ENCODE measurements at regions not wholly inside any gene's neighbourhood (a gene's known extent, or its start where the extent isn't known, plus 50 kb on each side); places are given as distances from the start of the nearest gene placed in this dataset.

- ChIA-PET CTCF (no interaction called here), POLR2A (no interaction called here)
- TF ChIP-seq ZSCAN16 (tag by site-specific recombination; IDR thresholded peaks at IDR 0.05), result no peak
- TF ChIP-seq, protein P1, sequence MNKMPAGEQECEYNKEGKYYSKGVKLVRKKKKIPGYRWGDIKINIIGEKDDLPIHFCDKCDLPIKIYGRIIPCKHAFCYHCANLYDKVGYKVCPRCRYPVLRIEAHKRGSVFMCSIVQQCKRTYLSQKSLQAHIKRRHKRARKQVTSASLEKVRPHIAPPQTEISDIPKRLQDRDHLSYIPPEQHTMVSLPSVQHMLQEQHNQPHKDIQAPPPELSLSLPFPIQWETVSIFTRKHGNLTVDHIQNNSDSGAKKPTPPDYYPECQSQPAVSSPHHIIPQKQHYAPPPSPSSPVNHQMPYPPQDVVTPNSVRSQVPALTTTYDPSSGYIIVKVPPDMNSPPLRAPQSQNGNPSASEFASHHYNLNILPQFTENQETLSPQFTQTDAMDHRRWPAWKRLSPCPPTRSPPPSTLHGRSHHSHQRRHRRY (tag by site-specific recombination; IDR thresholded peaks at IDR 0.05), result no peak
- no peak for TF ChIP-seq ZNF677 (tag by site-specific recombination; IDR thresholded peaks at IDR 0.05)
- no peak for TF ChIP-seq ZNF747 (tag by site-specific recombination; IDR thresholded peaks at IDR 0.05)
- TF ChIP-seq ZNF132 (tag by site-specific recombination; IDR thresholded peaks at IDR 0.05; ENCODE audit: borderline replicate concordance), result no peak
- TF ChIP-seq BCL11A (tag by site-specific recombination; IDR thresholded peaks at IDR 0.05; ENCODE audit: low read depth), result no peak
- TF ChIP-seq, protein P2, sequence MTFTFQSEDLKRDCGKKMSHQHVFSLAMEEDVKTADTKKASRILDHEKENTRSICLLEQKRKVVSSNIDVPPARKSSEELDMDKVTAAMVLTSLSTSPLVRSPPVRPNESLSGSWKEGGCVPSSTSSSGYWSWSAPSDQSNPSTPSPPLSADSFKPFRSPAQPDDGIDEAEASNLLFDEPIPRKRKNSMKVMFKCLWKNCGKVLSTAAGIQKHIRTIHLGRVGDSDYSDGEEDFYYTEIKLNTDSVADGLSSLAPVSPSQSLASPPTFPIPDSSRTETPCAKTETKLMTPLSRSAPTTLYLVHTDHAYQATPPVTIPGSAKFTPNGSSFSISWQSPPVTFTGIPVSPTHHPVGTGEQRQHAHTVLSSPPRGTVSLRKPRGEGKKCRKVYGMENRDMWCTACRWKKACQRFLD (tag by site-specific recombination; IDR thresholded peaks at IDR 0.05), result no peak
- TF ChIP-seq ZNF394 (tag by site-specific recombination; IDR thresholded peaks at IDR 0.05; ENCODE audit: borderline replicate concordance), result no peak
- TF ChIP-seq ZNF223 (tag by site-specific recombination; IDR thresholded peaks at IDR 0.05), result no peak
- no peak for TF ChIP-seq ZNF184 (tag by site-specific recombination; IDR thresholded peaks at IDR 0.05)
- no peak for TF ChIP-seq ZNF571 (tag by site-specific recombination; IDR thresholded peaks at IDR 0.05)
- no peaks in the 10 kb centered on the region for H3K36me3 ChIP-seq (ENCODE audit: control insufficient read depth in 2 of 2, insufficient read depth in 1 of 2, low read length in 2 of 2)
- no peaks in the 10 kb centered on the region for H3K4me1 ChIP-seq (ENCODE audit: control insufficient read depth, insufficient read depth, low read length)
- H3K9me3 ChIP-seq (ENCODE audit: control insufficient read depth, insufficient read depth, low read depth, low read length), result no peaks in the 10 kb centered on the region
- no peak overlapping the region for H3K27ac ChIP-seq (ENCODE audit: extremely low read depth, low read depth, low read length)
- no peak overlapping the region for H3K4me3 ChIP-seq (ENCODE audit: low read depth, low read length)
Measured at GRCh38 chr5:130705368-130705767, 459.7 kb downstream of the HINT1 start.

DNA sequence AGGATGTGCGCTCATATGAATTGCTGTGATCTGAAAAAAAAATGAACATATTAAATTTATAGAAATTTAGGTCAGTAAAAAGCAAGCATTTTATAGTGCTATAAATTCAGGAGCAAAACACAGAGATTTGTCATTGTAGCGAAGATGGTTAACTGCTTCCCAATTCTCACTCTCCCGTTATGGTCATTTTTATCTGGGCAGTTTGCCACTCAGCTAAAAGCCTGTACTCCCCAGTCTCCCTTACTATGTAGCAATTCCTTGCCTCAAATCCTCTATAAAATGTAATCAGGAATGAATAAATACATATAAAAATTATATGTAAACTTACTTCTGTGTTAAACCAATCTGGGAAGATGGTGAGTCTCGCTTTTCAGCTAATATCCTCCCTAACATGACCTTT, 471.5 kb downstream of the HINT1 start:
- Histone ChIP-seq H3K27ac (ENCODE audit: extremely low read depth, low read depth, low read length) (no peak overlapping the region), H3K4me1 (ENCODE audit: control insufficient read depth, insufficient read depth, low read length) (peaks cover 14% of the 10 kb centered on the region), H3K9me3 (ENCODE audit: control insufficient read depth, insufficient read depth, low read depth, low read length) (no peaks in the 10 kb centered on the region), H3K4me3 (ENCODE audit: low read depth, low read length) (no peak overlapping the region), H3K36me3 (ENCODE audit: control insufficient read depth in 2 of 2, insufficient read depth in 1 of 2, low read length in 2 of 2) (no peaks in the 10 kb centered on the region)
- ChIA-PET CTCF (no interaction called here), POLR2A (no interaction called here)
- TF ChIP-seq ZNF140 (tag by site-specific recombination; IDR thresholded peaks at IDR 0.05) (no peak), ZNF10 (tag by site-specific recombination; IDR thresholded peaks at IDR 0.05) (no peak), ZNF274 (IDR thresholded peaks at IDR 0.05; ENCODE audit: low read length) (no peak), ZNF274 (tag by site-specific recombination; IDR thresholded peaks at IDR 0.05; ENCODE audit: borderline replicate concordance) (no peak), ZNF18 (tag by site-specific recombination; IDR thresholded peaks at IDR 0.05) (no peak), ZNF335 (tag by site-specific recombination; conservative IDR thresholded peaks at IDR 0.05) (no peak), ZNF776 (tag by site-specific recombination; IDR thresholded peaks at IDR 0.05; ENCODE audit: borderline replicate concordance) (no peak), ZNF341 (tag by site-specific recombination; IDR thresholded peaks at IDR 0.05; ENCODE audit: low read depth) (no peak), OSR2 (tag by site-specific recombination; IDR thresholded peaks at IDR 0.05) (no peak), ZNF548 (tag by site-specific recombination; IDR thresholded peaks at IDR 0.05) (no peak), ZNF302 (tag by site-specific recombination; IDR thresholded peaks at IDR 0.05; ENCODE audit: low read depth) (no peak), ZNF513 (tag by site-specific recombination; IDR thresholded peaks at IDR 0.05) (no peak), ZNF544 (tag by site-specific recombination; IDR thresholded peaks at IDR 0.05) (no peak), ZNF169 (tag by site-specific recombination; IDR thresholded peaks at IDR 0.05) (no peak)
- TF ChIP-seq, protein P3, sequence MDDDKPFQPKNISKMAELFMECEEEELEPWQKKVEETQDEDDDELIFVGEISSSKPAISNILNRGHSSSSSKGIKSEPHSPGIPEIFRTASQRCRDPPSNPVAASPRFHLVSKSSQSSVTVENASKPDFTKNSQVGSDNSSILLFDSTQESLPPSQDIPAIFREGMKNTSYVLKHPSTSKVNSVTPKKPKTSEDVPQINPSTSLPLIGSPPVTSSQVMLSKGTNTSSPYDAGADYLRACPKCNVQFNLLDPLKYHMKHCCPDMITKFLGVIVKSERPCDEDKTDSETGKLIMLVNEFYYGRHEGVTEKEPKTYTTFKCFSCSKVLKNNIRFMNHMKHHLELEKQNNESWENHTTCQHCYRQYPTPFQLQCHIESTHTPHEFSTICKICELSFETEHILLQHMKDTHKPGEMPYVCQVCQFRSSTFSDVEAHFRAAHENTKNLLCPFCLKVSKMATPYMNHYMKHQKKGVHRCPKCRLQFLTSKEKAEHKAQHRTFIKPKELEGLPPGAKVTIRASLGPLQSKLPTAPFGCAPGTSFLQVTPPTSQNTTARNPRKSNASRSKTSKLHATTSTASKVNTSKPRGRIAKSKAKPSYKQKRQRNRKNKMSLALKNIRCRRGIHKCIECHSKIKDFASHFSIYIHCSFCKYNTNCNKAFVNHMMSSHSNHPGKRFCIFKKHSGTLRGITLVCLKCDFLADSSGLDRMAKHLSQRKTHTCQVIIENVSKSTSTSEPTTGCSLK (tag by site-specific recombination; IDR thresholded peaks at IDR 0.05), result no peak
- TF ChIP-seq, protein P4, sequence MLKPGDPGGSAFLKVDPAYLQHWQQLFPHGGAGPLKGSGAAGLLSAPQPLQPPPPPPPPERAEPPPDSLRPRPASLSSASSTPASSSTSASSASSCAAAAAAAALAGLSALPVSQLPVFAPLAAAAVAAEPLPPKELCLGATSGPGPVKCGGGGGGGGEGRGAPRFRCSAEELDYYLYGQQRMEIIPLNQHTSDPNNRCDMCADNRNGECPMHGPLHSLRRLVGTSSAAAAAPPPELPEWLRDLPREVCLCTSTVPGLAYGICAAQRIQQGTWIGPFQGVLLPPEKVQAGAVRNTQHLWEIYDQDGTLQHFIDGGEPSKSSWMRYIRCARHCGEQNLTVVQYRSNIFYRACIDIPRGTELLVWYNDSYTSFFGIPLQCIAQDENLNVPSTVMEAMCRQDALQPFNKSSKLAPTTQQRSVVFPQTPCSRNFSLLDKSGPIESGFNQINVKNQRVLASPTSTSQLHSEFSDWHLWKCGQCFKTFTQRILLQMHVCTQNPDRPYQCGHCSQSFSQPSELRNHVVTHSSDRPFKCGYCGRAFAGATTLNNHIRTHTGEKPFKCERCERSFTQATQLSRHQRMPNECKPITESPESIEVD (tag by site-specific recombination; IDR thresholded peaks at IDR 0.05), result no peak
